ENCODE measurements at regions not wholly inside any gene's neighbourhood (a gene's known extent, or its start where the extent isn't known, plus 50 kb on each side); places are given as distances from the start of the nearest gene placed in this dataset.
A peak's percentile ranks its signal among the peaks of the same experiment; 100 is the strongest.

- TF ChIP-seq CTCF (IDR thresholded peaks at IDR 0.05; ENCODE audit: insufficient read depth, low read depth, low read length): no peak
- ChIA-PET POLR2A (no interaction called here), CTCF (interaction anchor here (0.7 to 6.4 kb wide), 9 partner anchors 16 to 485 kb away, joined by 3 to 203 read pairs (median 5); no protein-coding TSS in a partner anchor)
- Histone ChIP-seq H3K36me3 (ENCODE audit: control insufficient read depth, insufficient read depth, low read length) (no peaks in the 10 kb centered on the region), H3K4me3 (ENCODE audit: low read depth, low read length) (no peak overlapping the region), H3K27me3 (ENCODE audit: control insufficient read depth, insufficient read depth, low read length) (no peaks in the 10 kb centered on the region)
- no peak for DNase-seq (ENCODE audit: low read depth)
Measured at GRCh38 chr5:152144030-152144429, 219.4 kb upstream of the GLRA1 start.

GRCh38 chr5:152142840-152143469 lies 218.3 kb upstream of the GLRA1 start:
- peak; percentile 90 for TF ChIP-seq CTCF (IDR thresholded peaks at IDR 0.05; ENCODE audit: insufficient read depth, low read depth, low read length)
- H3K4me3 ChIP-seq (ENCODE audit: low read depth, low read length): no peak overlapping the region
- ChIA-PET CTCF (interaction anchor here (0.7 to 6.4 kb wide), 26 partner anchors 9 to 484 kb away, joined by 3 to 203 read pairs (median 4); no protein-coding TSS in a partner anchor), POLR2A (no interaction called here)
- H3K27me3 ChIP-seq (ENCODE audit: control insufficient read depth, insufficient read depth, low read length): no peaks in the 10 kb centered on the region
- no peak for DNase-seq (ENCODE audit: low read depth)
- no peaks in the 10 kb centered on the region for H3K36me3 ChIP-seq (ENCODE audit: control insufficient read depth, insufficient read depth, low read length)

DNA sequence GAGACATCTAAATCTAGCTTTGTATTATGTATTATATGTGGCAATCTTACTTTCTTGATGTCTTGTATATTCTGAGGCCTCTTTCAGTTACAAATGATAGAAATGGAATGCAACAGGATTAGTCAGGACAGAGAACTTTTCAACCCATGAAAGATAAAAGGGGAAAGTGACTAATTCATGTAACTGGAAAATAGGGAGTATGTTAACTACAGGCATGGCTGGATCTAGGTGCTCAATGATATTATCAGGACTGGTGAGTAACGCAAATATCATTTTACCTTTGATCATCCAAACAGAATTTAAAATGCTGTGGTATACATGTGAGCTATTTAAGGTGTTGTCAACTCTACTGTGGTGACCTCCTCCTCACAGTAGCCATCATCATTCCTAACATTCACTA lies 215.7 kb upstream of the GLRA1 start:
- no peak for DNase-seq (ENCODE audit: low read depth)
- no peak for TF ChIP-seq CTCF (IDR thresholded peaks at IDR 0.05; ENCODE audit: insufficient read depth, low read depth, low read length)
- Histone ChIP-seq H3K27me3 (ENCODE audit: control insufficient read depth, insufficient read depth, low read length) (no peaks in the 10 kb centered on the region), H3K4me3 (ENCODE audit: low read depth, low read length) (no peak overlapping the region), H3K36me3 (ENCODE audit: control insufficient read depth, insufficient read depth, low read length) (no peaks in the 10 kb centered on the region)
- ChIA-PET CTCF (interaction anchor here (6.4 kb wide), 1 partner anchor 313 kb away, joined by 203 read pairs; no protein-coding TSS in a partner anchor), POLR2A (no interaction called here)

GRCh38 chr5:152137063-152137462 lies 212.4 kb upstream of the GLRA1 start:
- no peaks in the 10 kb centered on the region for H3K36me3 ChIP-seq (ENCODE audit: control insufficient read depth, insufficient read depth, low read length)
- CTCF ChIA-PET: interaction anchor here (0.6 to 0.7 kb wide), 2 partner anchors 9 to 421 kb away, joined by 3 read pairs; no protein-coding TSS in a partner anchor
- no peak for TF ChIP-seq CTCF (IDR thresholded peaks at IDR 0.05; ENCODE audit: insufficient read depth, low read depth, low read length)
- no peaks in the 10 kb centered on the region for H3K27me3 ChIP-seq (ENCODE audit: control insufficient read depth, insufficient read depth, low read length)
- DNase-seq (ENCODE audit: low read depth): no peak
- POLR2A ChIA-PET: no interaction called here
- no peak overlapping the region for H3K4me3 ChIP-seq (ENCODE audit: low read depth, low read length)

DNA sequence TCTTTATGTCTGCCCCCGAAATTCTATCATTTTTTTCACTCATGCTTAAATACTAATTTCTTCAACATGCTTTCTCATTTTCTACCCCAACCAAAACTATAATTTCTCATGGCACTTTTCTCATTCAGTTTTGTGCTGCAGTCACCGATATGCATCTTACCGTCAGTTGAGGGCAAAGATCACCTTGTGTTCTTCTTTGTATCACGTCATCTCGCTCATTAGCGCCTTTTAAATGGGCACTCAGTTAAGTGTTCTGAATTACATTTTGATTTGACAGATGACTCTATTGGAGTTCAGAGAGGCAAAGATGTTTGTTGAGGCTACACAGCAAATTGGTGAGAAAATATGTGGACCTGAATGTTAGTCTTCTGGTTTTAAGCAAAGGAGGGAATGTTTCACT lies 211.7 kb upstream of the GLRA1 start:
- ChIA-PET CTCF (no interaction called here), POLR2A (no interaction called here)
- DNase-seq (ENCODE audit: low read depth): no peak
- no peaks in the 10 kb centered on the region for H3K36me3 ChIP-seq (ENCODE audit: control insufficient read depth, insufficient read depth, low read length)
- no peaks in the 10 kb centered on the region for H3K27me3 ChIP-seq (ENCODE audit: control insufficient read depth, insufficient read depth, low read length)
- no peak overlapping the region for H3K4me3 ChIP-seq (ENCODE audit: low read depth, low read length)
- no peak for TF ChIP-seq CTCF (IDR thresholded peaks at IDR 0.05; ENCODE audit: insufficient read depth, low read depth, low read length)

Data from BJ (cell line).